HCT116 (cell line): ENCODE measurements at regions not wholly inside any gene's neighbourhood (a gene's known extent, or its start where the extent isn't known, plus 50 kb on each side); places are given as distances from the start of the nearest gene placed in this dataset.

Experiments
- ATAC-seq: fragments of 200-7000 bp; cut with Tn5 transposase; 2 replicates; pipeline ENCODE4 v1.9.1; 2020; ENCODE audit warnings: mild to moderate bottlenecking, moderate library complexity
- BruUV-seq: library from RNA; stranded (reverse); fragments of 400-500 nt; replicated peaks from 2 replicates; lab custom pipeline; 2021; lab: Mats Ljungman, UMichigan
- CTCF ChIA-PET: fragments of 300-600 bp; sonication (Branson Sonifier 250); formaldehyde crosslinking; loops from one replicate; lab custom pipeline; 2021; ENCODE audit warnings: antibody characterized with exemption; lab: Charles Lee
- POLR2A ChIA-PET: fragments of 300-600, 350-600 bp; sonication (Branson Sonifier 250); formaldehyde crosslinking; loops from one replicate; lab custom pipeline; 2021; ENCODE audit warnings: antibody characterized with exemption; lab: Charles Lee
- RAD21 ChIA-PET, 2 experiments: fragments of 300-600 bp; sonication (Branson Sonifier 250); formaldehyde crosslinking; loops; one replicate each; lab custom pipeline; 2023; ENCODE audit warnings: low total read pairs in 2 of 2; ENCODE audit not compliant: uncharacterized antibody in 2 of 2, unreplicated experiment in 2 of 2, low non-redundant PET in 1 of 2; lab: Charles Lee
- DNase-seq: peaks from one replicate; pipeline ENCODE4 v3.0.0-alpha.2; 2010; ENCODE audit warnings: low read depth, low spot score
- H2AFZ ChIP-seq: fragments of 200-600 bp; shearing (Covaris generic), sonication (generic); 2 replicates; pipeline ENCODE4 v1.6.1; 2017; ENCODE audit warnings: low read depth, mixed run types, mixed read lengths, antibody characterized with exemption, low read length; ENCODE audit not compliant: poor library complexity, severe bottlenecking
- H3K27ac ChIP-seq: 2 replicates; pipeline ENCODE4 v1.5.1; 2012; ENCODE audit warnings: low read depth, low read length
- H3K27me3 ChIP-seq: fragments of 200-600 bp; sonication (generic); 2 replicates; pipeline ENCODE4 v1.6.1; 2016; ENCODE audit warnings: mixed run types, low read length, mixed read lengths; ENCODE audit not compliant: insufficient read depth
- H3K36me3 ChIP-seq, 2 experiments: fragments of 200-500 bp in 1 of 2; fragments of 200-600 bp in 1 of 2; sonication (Bioruptor generic) in 1 of 2; sonication (generic) in 1 of 2; 2 replicates each; pipeline versions ENCODE4 v1.5.1 to v1.6.1; 2014 to 2016; ENCODE audit warnings: low read length in 2 of 2, inconsistent platforms in 1 of 2, mixed read lengths in 1 of 2, mixed run types in 1 of 2; ENCODE audit not compliant: insufficient read depth in 2 of 2, control insufficient read depth in 1 of 2
- H3K4me1 ChIP-seq, 2 experiments: fragments of 200-600 bp in 1 of 2; sonication (generic) in 1 of 2; 2 replicates each; pipeline versions ENCODE4 v1.5.1 to v1.6.1; 2012 to 2017; ENCODE audit warnings: low read length in 2 of 2, inconsistent platforms in 1 of 2, mild to moderate bottlenecking in 1 of 2, mixed read lengths in 1 of 2, mixed run types in 1 of 2, moderate library complexity in 1 of 2; ENCODE audit not compliant: insufficient read depth in 2 of 2, control insufficient read depth in 1 of 2
- H3K4me2 ChIP-seq: fragments of 200-600 bp; sonication (generic); 2 replicates; pipeline ENCODE4 v1.6.1; 2017; ENCODE audit warnings: mixed run types, low read length, mixed read lengths
- H3K4me3 ChIP-seq, 2 experiments: fragments of 200-600 bp in 1 of 2; sonication (generic) in 1 of 2; replicated peaks in 1 of 2; 2 replicates each; pipeline ENCODE4 v1.5.1; 2011 to 2016; ENCODE audit warnings: low read length in 2 of 2, control low read depth in 1 of 2, low read depth in 1 of 2, mild to moderate bottlenecking in 1 of 2, mixed read lengths in 1 of 2, mixed run types in 1 of 2
- H3K79me2 ChIP-seq: fragments of 200-600 bp; sonication (generic); 2 replicates; pipeline ENCODE4 v1.6.1; 2017; ENCODE audit warnings: mild to moderate bottlenecking, mixed run types, low read length, moderate library complexity, mixed read lengths; ENCODE audit not compliant: insufficient read depth
- H3K9ac ChIP-seq: fragments of 200-600 bp; sonication (generic); 2 replicates; pipeline ENCODE4 v1.6.1; 2016; ENCODE audit warnings: low read length, mixed read lengths
- H3K9me2 ChIP-seq: fragments of 200-600 bp; sonication (generic), shearing (Covaris generic); 2 replicates; pipeline ENCODE4 v1.6.1; 2017; ENCODE audit warnings: mixed run types, mild to moderate bottlenecking, moderate library complexity; ENCODE audit not compliant: insufficient read depth
- H3K9me3 ChIP-seq, 2 experiments: fragments of 200-500 bp in 1 of 2; fragments of 200-600 bp in 1 of 2; sonication (Bioruptor generic) in 1 of 2; sonication (generic) in 1 of 2; 2 replicates each; pipeline ENCODE4 v1.6.1; 2014 to 2017; ENCODE audit warnings: low read length in 2 of 2, mixed read lengths in 2 of 2, inconsistent platforms in 1 of 2, low read depth in 1 of 2, mild to moderate bottlenecking in 1 of 2, mixed run types in 1 of 2, moderate library complexity in 1 of 2; ENCODE audit not compliant: control insufficient read depth in 1 of 2, insufficient read depth in 1 of 2
- H4K20me1 ChIP-seq: fragments of 200-600 bp; sonication (generic), shearing (Covaris generic); 2 replicates; pipeline ENCODE4 v1.6.1; 2017; ENCODE audit warnings: mixed run types, mild to moderate bottlenecking, moderate library complexity; ENCODE audit not compliant: insufficient read depth
- CBX3 ChIP-seq: IDR thresholded peaks from 2 replicates; pipeline ENCODE4 v1.6.1; 2012; ENCODE audit warnings: low read depth
- CTCF ChIP-seq, 3 experiments: fragments of 200-600 bp in 1 of 3; sonication (generic) in 1 of 3; IDR thresholded peaks in 2 of 3; conservative IDR thresholded peaks in 1 of 3; 2 replicates each; pipeline ENCODE4 v1.5.1; 2012 to 2017; ENCODE audit warnings: low read depth in 2 of 3, low read length in 2 of 3, antibody characterized with exemption in 1 of 3, borderline replicate concordance in 1 of 3, control low read depth in 1 of 3, mild to moderate bottlenecking in 1 of 3, mixed read lengths in 1 of 3, mixed run types in 1 of 3, moderate library complexity in 1 of 3; ENCODE audit not compliant: insufficient read depth in 1 of 3
- EGR1 ChIP-seq: IDR thresholded peaks from 2 replicates; pipeline ENCODE4 v1.6.1; 2012; ENCODE audit warnings: low read depth
- ELF1 ChIP-seq: IDR thresholded peaks from 2 replicates; pipeline ENCODE4 v1.6.1; 2012; ENCODE audit warnings: low read depth, borderline replicate concordance
- EZH2 ChIP-seq: fragments of 200-600 bp; sonication (generic); IDR thresholded peaks from 2 replicates; pipeline ENCODE4 v1.6.1; 2017; ENCODE audit warnings: antibody characterized with exemption, mixed run types
- JUND ChIP-seq: IDR thresholded peaks from 2 replicates; pipeline ENCODE4 v1.6.1; 2012
- POLR2A ChIP-seq: IDR thresholded peaks from 2 replicates; pipeline ENCODE4 v1.7.0; 2011; ENCODE audit warnings: borderline replicate concordance; ENCODE audit not compliant: insufficient read depth, insufficient read length; ENCODE audit errors: extremely low read depth
- RAD21 ChIP-seq: IDR thresholded peaks from 2 replicates; pipeline ENCODE4 v1.6.1; 2012; ENCODE audit warnings: low read depth, mild to moderate bottlenecking
- REST ChIP-seq: IDR thresholded peaks from 2 replicates; pipeline ENCODE4 v1.6.1; 2012; ENCODE audit warnings: low read depth
- SRF ChIP-seq: IDR thresholded peaks from 2 replicates; pipeline ENCODE4 v1.6.1; 2012; ENCODE audit warnings: low read depth
- TCF7L2 ChIP-seq: IDR thresholded peaks from 2 replicates; pipeline ENCODE4 v1.7.0; 2011; ENCODE audit warnings: borderline replicate concordance, inconsistent platforms; ENCODE audit not compliant: insufficient read depth, insufficient read length; ENCODE audit errors: extremely low read depth
- YY1 ChIP-seq: IDR thresholded peaks from 2 replicates; pipeline ENCODE4 v1.6.1; 2011; ENCODE audit warnings: low read length, low read depth, moderate library complexity, mild to moderate bottlenecking; ENCODE audit not compliant: insufficient replicate concordance; ENCODE audit errors: extremely low read depth
- ZFX ChIP-seq: fragments of 450-650 bp; IDR thresholded peaks from 2 replicates; pipeline ENCODE4 v1.6.1; 2017
- intact Hi-C: fragments of 100-400 bp; cut with micrococcal nuclease; formaldehyde crosslinking; loops from 2 replicates; pipeline ENCODE4 v1.10.0; 2022
- TF ChIP-seq, protein P1 (sequence below): IDR thresholded peaks from 2 replicates; pipeline ENCODE4 v1.6.1; 2012

DNA sequence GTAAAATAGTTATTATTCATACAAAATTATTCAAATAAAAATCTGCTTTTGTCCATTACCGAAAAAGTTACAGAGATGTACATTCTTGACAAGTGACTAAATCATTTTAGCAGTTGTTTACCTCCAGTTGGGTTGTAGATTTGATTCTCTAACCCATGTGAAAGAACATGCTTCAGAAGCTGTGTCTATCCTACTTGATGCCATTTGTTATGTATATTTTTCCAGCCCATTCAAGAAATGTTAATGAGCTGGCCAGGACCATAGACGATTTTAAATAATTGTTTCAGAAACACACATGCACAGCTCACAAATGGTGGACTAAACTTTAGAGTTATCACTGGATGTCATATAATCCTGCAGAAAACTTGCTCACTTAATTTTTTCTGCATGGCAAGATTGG lies 391.1 kb upstream of the REG3G start:
- no TSS peak for BruUV-seq
- Histone ChIP-seq H2AFZ (no peak overlapping the region), H3K9me2 (no peaks in the 10 kb centered on the region), H4K20me1 (no peaks in the 10 kb centered on the region), H3K9me3 (peaks cover 3 to 19% of the 10 kb centered on the region in 2 experiments; a peak in 2 of 4 replicates), H3K27ac (no peak overlapping the region), H3K4me1 (no peaks in the 10 kb centered on the region)
- ATAC-seq: no peak
- RAD21 ChIA-PET: no interaction called here
- POLR2A ChIA-PET: no interaction called here
- TF ChIP-seq TCF7L2 (no peak), CTCF (IDR thresholded peaks at IDR 0.05 in 2 of 3, conservative IDR thresholded peaks at IDR 0.05 in 1 of 3; ENCODE audit: borderline replicate concordance in 1 of 3, insufficient read depth in 1 of 3, low read depth in 2 of 3, low read length in 2 of 3) (no peak), YY1 (no peak), EZH2 (no peak), JUND (no peak), EGR1 (no peak), SRF (no peak), CBX3 (no peak)
- TF ChIP-seq, all 23 proteins: peak for 0
- Histone ChIP-seq H3K4me3 (no peak overlapping the region), H3K9ac (no peak overlapping the region), H3K79me2 (no peaks in the 10 kb centered on the region), H3K36me3 (no peaks in the 10 kb centered on the region), H3K4me2 (no peak overlapping the region), H3K27me3 (no peaks in the 10 kb centered on the region)
- intact Hi-C loops: no loop called here
- DNase-seq: no peak
- CTCF ChIA-PET: no interaction called here

DNA sequence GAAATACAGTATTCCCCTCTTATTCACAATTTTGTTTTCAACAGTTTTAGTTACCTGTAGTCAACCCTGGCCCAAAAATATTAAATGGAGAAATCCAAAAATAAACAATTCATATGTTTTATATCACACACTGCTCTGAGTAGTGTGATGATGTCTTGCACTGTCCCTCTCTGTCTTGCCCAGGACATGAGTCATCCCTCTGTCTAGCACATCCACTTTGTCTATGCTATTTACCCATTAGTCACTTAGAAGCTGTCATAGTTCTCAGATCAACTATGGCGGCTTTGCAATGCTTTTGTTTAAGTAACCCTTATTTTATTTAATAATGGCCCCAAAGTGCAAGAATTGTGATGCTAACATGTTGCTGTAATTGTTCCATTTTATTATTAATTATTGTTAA lies 380.6 kb upstream of the REG3G start:
- POLR2A ChIA-PET: no interaction called here
- DNase-seq: no peak
- no peak for TF ChIP-seq REST
- no peak for TF ChIP-seq TCF7L2
- TF ChIP-seq EZH2: no peak
- TF ChIP-seq SRF: no peak
- TF ChIP-seq, protein P1, sequence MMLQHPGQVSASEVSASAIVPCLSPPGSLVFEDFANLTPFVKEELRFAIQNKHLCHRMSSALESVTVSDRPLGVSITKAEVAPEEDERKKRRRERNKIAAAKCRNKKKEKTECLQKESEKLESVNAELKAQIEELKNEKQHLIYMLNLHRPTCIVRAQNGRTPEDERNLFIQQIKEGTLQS: no peak
- no peak for TF ChIP-seq RAD21
- no peak for TF ChIP-seq ZFX
- TF ChIP-seq POLR2A: no peak
- TF ChIP-seq ELF1: no peak
- Histone ChIP-seq H3K4me3 (no peak overlapping the region), H3K9ac (no peak overlapping the region), H3K27me3 (no peaks in the 10 kb centered on the region), H3K9me3 (peaks cover 6 to 8% of the 10 kb centered on the region in 2 experiments; a peak in 2 of 4 replicates), H3K27ac (no peak overlapping the region), H3K4me1 (no peaks in the 10 kb centered on the region), H3K79me2 (no peaks in the 10 kb centered on the region), H2AFZ (no peak overlapping the region), H4K20me1 (no peaks in the 10 kb centered on the region), H3K9me2 (no peaks in the 10 kb centered on the region), H3K36me3 (no peaks in the 10 kb centered on the region), H3K4me2 (no peak overlapping the region)
- intact Hi-C loops: no loop called here
- CTCF ChIA-PET: no interaction called here
- RAD21 ChIA-PET: no interaction called here
- no TSS peak for BruUV-seq
- no peak for ATAC-seq
